OCI-M1 (cell line): ENCODE measurements at regions not wholly inside any gene's neighbourhood (a gene's known extent, or its start where the extent isn't known, plus 50 kb on each side); places are given as distances from the start of the nearest gene placed in this dataset.
"Not testable (repeated sequence)": the region's sequence is repeated elsewhere in the genome, so short reads cannot be mapped to it uniquely, and the experiment has no call there.

Source experiments
- DNase-seq: peaks from one replicate; lab custom pipeline; 2025; lab: John Stamatoyannopoulos, UW

GRCh38 chr5:18461766-18462165, 827.5 kb downstream of the TAF11L14 start:
- DNase-seq = no peak

- DNase-seq = peak; percentile 87
These were observed 831.8 kb downstream of the TAF11L14 start for GRCh38 chr5:18465833-18466681.

- DNase-seq = no peak
These were observed 832.5 kb downstream of the TAF11L14 start for GRCh38 chr5:18466731-18467130.

GRCh38 chr5:18471791-18472190, 837.5 kb downstream of the TAF11L14 start:
- DNase-seq = not testable (repeated sequence)

DNA sequence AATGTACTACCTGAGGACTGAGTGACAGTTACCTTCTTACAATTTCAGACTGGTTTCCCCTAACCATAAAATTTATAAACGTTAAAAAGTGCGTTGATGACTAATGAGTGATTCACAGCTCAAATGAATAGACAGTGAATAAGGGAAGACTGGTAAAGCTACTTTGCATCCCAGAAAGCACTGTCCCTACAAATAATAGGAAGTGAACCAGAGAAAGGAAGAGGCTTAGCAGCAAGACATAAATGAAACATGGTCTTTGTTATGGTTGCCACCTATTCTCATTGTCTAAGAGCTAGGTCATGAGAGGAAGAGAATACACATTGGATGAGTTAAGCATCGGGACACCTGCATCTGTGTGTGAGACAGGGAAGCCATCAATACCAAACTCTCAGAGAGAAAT, 849.2 kb downstream of the TAF11L14 start:
- no peak for DNase-seq

- DNase-seq = peak; percentile 47
These were observed 853.7 kb downstream of the TAF11L14 start for GRCh38 chr5:18487928-18488480.

DNA sequence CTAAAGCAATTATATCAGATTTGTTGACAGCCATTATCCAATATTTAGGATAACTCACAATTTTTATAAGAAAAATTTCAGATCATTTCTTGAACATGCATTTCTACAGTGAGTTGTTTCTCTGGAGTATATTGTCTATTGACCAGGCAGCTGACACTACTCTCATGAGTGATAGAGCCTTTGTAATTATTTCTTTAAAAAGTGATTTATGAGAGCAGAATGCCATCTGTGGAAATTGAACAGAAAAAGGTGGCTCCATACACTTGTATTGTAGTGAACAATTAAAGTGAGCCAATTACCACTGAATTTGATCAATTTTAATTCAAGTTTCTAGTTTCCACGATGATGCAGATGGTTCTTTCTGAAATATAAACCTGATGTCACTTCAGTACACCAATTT, 855.4 kb downstream of the TAF11L14 start:
- no peak for DNase-seq

DNA sequence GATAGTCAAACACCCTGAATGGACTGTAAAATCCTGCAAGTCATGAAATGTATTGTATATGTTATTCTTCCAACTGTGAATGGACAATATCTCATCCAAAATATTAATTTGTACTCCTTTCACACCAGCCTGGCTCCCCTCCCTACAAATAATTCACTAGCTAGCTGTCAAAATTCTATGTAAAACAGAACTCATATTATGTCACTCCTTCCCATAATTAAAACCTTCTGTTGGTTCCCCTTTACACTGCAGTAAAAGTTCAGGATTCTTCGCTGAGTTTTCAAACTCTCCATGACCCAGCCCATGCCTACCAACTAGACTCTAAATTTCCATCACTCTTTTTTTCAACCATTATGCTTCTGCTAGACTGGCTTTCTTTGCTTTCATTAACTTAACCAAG, 857.1 kb downstream of the TAF11L14 start:
- no peak for DNase-seq

GRCh38 chr5:18495157-18495556, 860.9 kb downstream of the TAF11L14 start:
- no peak for DNase-seq

- DNase-seq = no peak
These were observed 861.8 kb downstream of the TAF11L14 start for GRCh38 chr5:18496041-18496440.

DNA sequence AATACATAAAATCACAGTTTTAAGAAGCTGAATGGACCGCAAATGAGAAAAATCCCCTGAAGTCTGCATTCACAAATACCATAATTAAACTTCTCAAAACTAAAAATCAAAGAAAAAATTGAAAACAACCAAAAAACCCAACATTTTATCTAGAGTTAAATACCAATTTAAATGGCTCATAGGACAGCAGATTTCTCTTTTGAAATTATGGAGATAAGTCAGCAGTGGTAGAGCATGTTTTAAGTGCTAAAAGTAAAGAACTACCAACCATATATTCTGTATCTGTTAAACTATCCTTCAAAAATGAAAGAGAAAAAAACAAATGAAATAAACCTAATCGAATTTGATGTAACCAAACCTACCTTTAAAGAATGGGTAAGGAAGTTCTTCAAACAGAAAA, 862.8 kb downstream of the TAF11L14 start:
- peak; percentile 17 for DNase-seq

DNA sequence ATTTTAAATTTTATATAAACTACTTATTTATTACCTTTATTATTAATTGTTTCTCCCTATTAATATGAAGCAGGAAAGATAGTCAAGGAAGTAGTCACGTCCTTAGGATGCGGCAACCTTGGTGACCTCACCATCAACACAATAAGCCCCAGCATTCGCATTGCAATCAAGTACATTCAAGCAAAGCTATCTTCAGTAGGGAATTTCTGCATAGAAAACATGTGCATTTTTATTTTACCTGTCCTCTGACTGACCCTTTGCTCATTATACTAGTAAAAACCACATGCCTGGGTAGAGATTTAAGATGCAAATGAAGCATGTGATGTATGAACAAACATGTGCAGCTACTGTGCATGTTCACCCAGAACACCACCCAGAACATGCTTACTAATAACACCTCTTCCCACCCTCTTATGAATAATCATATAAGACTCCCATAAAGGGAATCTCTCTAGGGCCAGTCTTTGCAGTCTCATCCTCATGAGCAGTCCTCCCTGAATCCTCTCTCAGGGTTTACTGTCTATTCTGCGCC, 869.6 kb downstream of the TAF11L14 start:
- no peak for DNase-seq

DNA sequence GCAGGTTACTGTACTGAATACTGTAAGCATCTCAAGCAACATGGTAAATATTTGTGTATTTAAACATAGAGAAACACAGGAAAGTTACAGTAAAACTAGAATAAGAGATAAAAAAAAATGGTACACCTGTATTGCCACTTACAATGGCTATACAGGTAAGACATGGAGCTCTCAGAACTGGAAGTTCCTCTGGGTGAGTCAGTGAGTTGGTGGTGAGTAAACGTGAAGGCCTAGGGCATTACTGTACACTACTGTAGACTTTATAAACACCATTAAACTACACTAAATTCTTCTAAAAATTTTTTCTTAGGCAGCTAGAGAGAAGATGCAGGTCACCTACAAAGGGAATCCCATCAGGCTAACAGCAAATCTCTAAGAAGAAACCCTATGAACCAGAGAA, 872.9 kb downstream of the TAF11L14 start:
- no peak for DNase-seq

- no peak for DNase-seq
These were observed 883.6 kb downstream of the TAF11L14 start for GRCh38 chr5:18517641-18518380.

DNA sequence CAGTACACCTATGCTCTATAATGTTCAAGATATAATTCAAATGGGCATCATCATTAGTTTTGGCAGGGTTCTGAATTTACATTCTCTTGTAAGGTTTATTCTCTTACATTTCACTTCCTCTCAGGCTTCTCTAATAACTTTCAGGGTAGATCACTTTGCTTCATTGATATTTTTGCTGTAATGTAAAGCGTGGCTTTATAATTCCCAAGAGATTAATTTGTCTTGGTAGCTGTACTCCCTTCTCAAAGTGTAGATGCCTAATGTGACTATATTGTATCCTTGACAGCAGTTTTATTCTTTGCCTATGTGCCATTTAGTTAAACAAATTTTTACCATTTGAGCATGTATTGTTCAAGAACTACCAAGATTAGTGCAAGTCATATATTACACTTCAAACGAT, 889.1 kb downstream of the TAF11L14 start:
- no peak for DNase-seq

- no peak for DNase-seq
These were observed 892.6 kb downstream of the TAF11L14 start for GRCh38 chr5:18526792-18527405.

- no peak for DNase-seq
These were observed 898.9 kb downstream of the TAF11L14 start for GRCh38 chr5:18533137-18533536.

GRCh38 chr5:18534119-18534518, 899.9 kb downstream of the TAF11L14 start:
- DNase-seq = no peak

DNA sequence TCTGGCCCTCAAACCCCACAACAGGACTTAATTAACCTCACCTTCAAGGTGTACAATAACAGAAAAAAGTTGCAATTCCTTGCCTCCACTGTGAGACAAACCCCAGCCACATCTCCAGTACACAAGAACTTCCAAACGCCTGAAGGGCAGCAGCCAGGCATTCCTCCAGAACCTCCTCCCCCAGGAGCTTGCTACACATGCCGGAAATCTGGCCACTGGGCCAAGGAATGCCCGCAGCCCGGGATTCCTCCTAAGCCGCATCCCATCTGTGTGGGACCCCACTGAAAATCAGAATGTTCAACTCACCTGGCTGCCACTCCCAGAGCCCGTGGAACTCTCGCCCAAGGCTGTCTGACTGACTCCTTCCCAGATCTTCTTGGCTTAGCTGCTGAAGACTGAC, 901.5 kb downstream of the TAF11L14 start:
- not testable (repeated sequence) for DNase-seq

GRCh38 chr5:18544421-18544820, 910.2 kb downstream of the TAF11L14 start:
- no peak for DNase-seq

DNA sequence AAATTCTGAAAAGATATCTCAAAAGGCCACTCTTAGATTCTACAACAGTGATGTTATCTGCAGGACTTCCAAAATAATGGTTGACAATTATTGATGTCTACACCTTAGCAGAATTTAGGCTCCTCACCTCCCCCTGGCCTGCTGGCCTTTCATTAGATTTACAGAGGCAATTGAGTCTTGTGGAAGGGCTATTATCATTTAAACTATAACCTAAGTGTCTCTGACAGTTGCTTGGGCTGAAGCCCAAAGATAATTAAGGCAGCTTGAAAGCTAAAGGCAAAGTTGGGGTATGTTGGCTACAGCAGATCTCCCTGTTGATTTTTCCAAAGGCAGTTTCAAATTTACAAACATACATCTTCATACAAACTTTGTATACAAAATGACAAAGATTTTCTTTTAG, 912.3 kb downstream of the TAF11L14 start:
- DNase-seq = no peak

DNA sequence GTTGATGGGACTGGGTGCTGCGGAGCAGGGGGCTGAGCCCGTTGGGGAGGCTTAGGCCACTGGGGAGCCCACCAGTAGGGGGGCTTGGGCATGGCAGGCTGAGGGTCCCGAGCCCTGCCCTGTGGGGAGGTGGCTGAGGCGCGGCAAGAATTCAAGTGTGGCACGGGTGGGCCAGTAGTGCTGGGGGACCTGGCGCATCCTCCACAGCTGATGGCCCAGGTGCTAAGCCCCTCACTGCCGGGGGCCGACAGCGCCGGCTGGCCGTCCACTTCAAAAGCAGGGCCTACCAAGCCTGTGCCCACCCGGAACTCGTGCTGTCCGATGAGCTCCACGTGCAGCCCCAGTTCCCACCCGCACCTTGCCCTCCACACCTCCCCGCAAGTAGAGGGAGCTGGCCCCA, 917.5 kb downstream of the TAF11L14 start:
- DNase-seq = no peak
